Prostate gland (tissue), 2 donors: ENCODE measurements at regions not wholly inside any gene's neighbourhood (a gene's known extent, or its start where the extent isn't known, plus 50 kb on each side); places are given as distances from the start of the nearest gene placed in this dataset.

ENCODE experiments used
- DNase-seq: peaks from one replicate; pipeline ENCODE4 v3.0.0-alpha.2; 2019; ENCODE audit warnings: low spot score
- H3K27ac ChIP-seq, 2 donors: fragments of 200-600 bp; sonication (generic); 2 replicates each; pipeline ENCODE4 v1.5.1; 2017 to 2019
- H3K27me3 ChIP-seq: fragments of 200-600 bp; sonication (generic); replicated peaks from 2 replicates; pipeline ENCODE4 v1.5.1; 2019; ENCODE audit not compliant: insufficient read depth
- H3K36me3 ChIP-seq, 2 donors: fragments of 200-600 bp; sonication (generic); 1 replicate in 1 of 2; 2 replicates in 1 of 2; pipeline versions ENCODE4 v1.5.1 to v1.8.1; 2017 to 2019
- H3K4me1 ChIP-seq: fragments of 200-600 bp; sonication (generic); replicated peaks from 2 replicates; pipeline ENCODE4 v1.5.1; 2019
- H3K4me3 ChIP-seq, 2 donors: fragments of 200-600 bp; sonication (generic); 2 replicates each; pipeline ENCODE4 v1.5.1; 2017 to 2019
- H3K9me3 ChIP-seq: fragments of 200-600 bp; sonication (generic); 2 replicates; pipeline ENCODE4 v1.5.1; 2017
- CTCF ChIP-seq, 4 experiments: fragments of 200-600 bp in 2 of 4; fragments of 450-650 bp in 2 of 4; sonication (generic) in 2 of 4; IDR thresholded peaks; 1 replicate in 3 of 4; 2 replicates in 1 of 4; pipeline ENCODE4 v1.5.1; 2016 to 2019; ENCODE audit warnings: antibody characterized with exemption in 4 of 4, mild to moderate bottlenecking in 2 of 4, moderate library complexity in 2 of 4
- POLR2A ChIP-seq: fragments of 450-650 bp; IDR thresholded peaks from one replicate; pipeline ENCODE4 v1.6.1; 2016; ENCODE audit warnings: antibody characterized with exemption, mild to moderate bottlenecking
- POLR2AphosphoS5 ChIP-seq: sonication (generic); formaldehyde crosslinking; IDR thresholded peaks from one replicate; pipeline ENCODE4 v1.6.1; 2017; ENCODE audit warnings: antibody characterized with exemption
- WGBS: methylation state at CpG from one replicate; pipeline ENCODE4 v1.1.5; 2018; 5-methylcytosine and 5-hydroxymethylcytosine counted together
- intact Hi-C: fragments of 100-400 bp; cut with DNase I; formaldehyde crosslinking; loops from one replicate; pipeline ENCODE4 v1.14.2; 2022

GRCh38 chr6:145051661-145052060, 683.7 kb downstream of the EPM2A start:
- H3K27ac ChIP-seq, result no peak overlapping the region
- intact Hi-C loops, result no loop called here
- no peak overlapping the region for H3K4me3 ChIP-seq
- no peaks in the 10 kb centered on the region for H3K9me3 ChIP-seq
- 77% methylated on average over 2 of the region's 2 CpGs for WGBS
- H3K4me1 ChIP-seq, result no peaks in the 10 kb centered on the region
- TF ChIP-seq POLR2A (no peak), POLR2AphosphoS5 (no peak), CTCF (IDR thresholded peaks at IDR 0.05) (no peak)
- H3K36me3 ChIP-seq, result no peaks in the 10 kb centered on the region
- no peak for DNase-seq
- no peaks in the 10 kb centered on the region for H3K27me3 ChIP-seq

GRCh38 chr6:145055567-145055966, 679.8 kb downstream of the EPM2A start:
- no peaks in the 10 kb centered on the region for H3K4me1 ChIP-seq
- no peak overlapping the region for H3K4me3 ChIP-seq
- H3K9me3 ChIP-seq, result no peaks in the 10 kb centered on the region
- intact Hi-C loops, result no loop called here
- no peaks in the 10 kb centered on the region for H3K36me3 ChIP-seq
- WGBS, result 92% methylated on average over 1 of the region's 1 CpG
- no peak for DNase-seq
- no peaks in the 10 kb centered on the region for H3K27me3 ChIP-seq
- H3K27ac ChIP-seq, result no peak overlapping the region
- no peak for TF ChIP-seq CTCF (IDR thresholded peaks at IDR 0.05)
- no peak for TF ChIP-seq POLR2AphosphoS5
- no peak for TF ChIP-seq POLR2A

GRCh38 chr6:145060714-145061113, 674.6 kb downstream of the EPM2A start:
- intact Hi-C loops, result no loop called here
- WGBS, result 100% methylated on average over 1 of the region's 1 CpG
- TF ChIP-seq POLR2A (no peak), CTCF (IDR thresholded peaks at IDR 0.05) (no peak), POLR2AphosphoS5 (no peak)
- no peak overlapping the region for H3K27ac ChIP-seq
- H3K27me3 ChIP-seq, result no peaks in the 10 kb centered on the region
- no peak for DNase-seq
- no peak overlapping the region for H3K4me3 ChIP-seq
- no peaks in the 10 kb centered on the region for H3K36me3 ChIP-seq
- H3K9me3 ChIP-seq, result no peaks in the 10 kb centered on the region
- H3K4me1 ChIP-seq, result no peaks in the 10 kb centered on the region

- intact Hi-C loops, result no loop called here
- no peak for TF ChIP-seq CTCF (IDR thresholded peaks at IDR 0.05)
- no peak for TF ChIP-seq POLR2AphosphoS5
- TF ChIP-seq POLR2A, result no peak
- H3K27me3 ChIP-seq, result no peaks in the 10 kb centered on the region
- H3K4me1 ChIP-seq, result no peaks in the 10 kb centered on the region
- no peak for DNase-seq
- H3K27ac ChIP-seq, result no peak overlapping the region
- no peaks in the 10 kb centered on the region for H3K36me3 ChIP-seq
- H3K9me3 ChIP-seq, result no peaks in the 10 kb centered on the region
- no peak overlapping the region for H3K4me3 ChIP-seq
Observed at GRCh38 chr6:145063091-145063490, 672.2 kb downstream of the EPM2A start.

GRCh38 chr6:145067430-145067829, 667.9 kb downstream of the EPM2A start:
- intact Hi-C loops, result no loop called here
- Histone ChIP-seq H3K27ac (no peak overlapping the region), H3K4me1 (no peaks in the 10 kb centered on the region), H3K4me3 (no peak overlapping the region), H3K27me3 (no peaks in the 10 kb centered on the region), H3K9me3 (no peaks in the 10 kb centered on the region), H3K36me3 (no peaks in the 10 kb centered on the region)
- no peak for DNase-seq
- TF ChIP-seq POLR2A (no peak), CTCF (IDR thresholded peaks at IDR 0.05) (no peak), POLR2AphosphoS5 (no peak)
